Left ventricle myocardium inferior (tissue), 1 donor: ENCODE measurements at regions not wholly inside any gene's neighbourhood (a gene's known extent, or its start where the extent isn't known, plus 50 kb on each side); places are given as distances from the start of the nearest gene placed in this dataset.
A peak's percentile ranks its signal among the peaks of the same experiment; 100 is the strongest.
"Not testable (repeated sequence)": the region's sequence is repeated elsewhere in the genome, so short reads cannot be mapped to it uniquely, and the experiment has no call there.

ENCODE experiments used
- DNase-seq: peaks from one replicate; pipeline ENCODE4 v3.0.0-alpha.2; 2020
- H3K27ac ChIP-seq: fragments of 200-600 bp; replicated peaks from 2 replicates; pipeline ENCODE4 v1.8.0; 2021
- H3K27me3 ChIP-seq: fragments of 200-600 bp; 2 replicates; pipeline ENCODE4 v1.8.0; 2021; ENCODE audit warnings: low read depth
- H3K36me3 ChIP-seq: fragments of 200-600 bp; 2 replicates; pipeline ENCODE4 v1.8.0; 2021
- H3K4me1 ChIP-seq: fragments of 200-600 bp; 2 replicates; pipeline ENCODE4 v1.8.0; 2021
- H3K4me3 ChIP-seq: fragments of 200-600 bp; 2 replicates; pipeline ENCODE4 v1.8.0; 2021; ENCODE audit warnings: mild to moderate bottlenecking, moderate library complexity
- H3K9me3 ChIP-seq: fragments of 200-600 bp; replicated peaks from 2 replicates; pipeline ENCODE4 v1.8.0; 2021
- CTCF ChIP-seq: fragments of 200-600 bp; IDR thresholded peaks from 2 replicates; pipeline ENCODE4 v1.8.0; 2021; ENCODE audit warnings: antibody characterized with exemption, mild to moderate bottlenecking, borderline replicate concordance
- intact Hi-C: fragments of 100-400 bp; cut with micrococcal nuclease; formaldehyde crosslinking; loops from one replicate; pipeline ENCODE4 v1.11.0; 2022
- donor health status: DM: no; HTN: yes; CAD: no; lungs with severe emphysema.

GRCh38 chr7:140261522-140261921, 84.7 kb upstream of the KDM7A start:
- no peaks in the 10 kb centered on the region for H3K27me3 ChIP-seq
- no peak overlapping the region for H3K4me3 ChIP-seq
- intact Hi-C loops = no loop called here
- H3K36me3 ChIP-seq = no peaks in the 10 kb centered on the region
- peak overlapping the region; percentile 66 for H3K27ac ChIP-seq
- DNase-seq = no peak
- TF ChIP-seq CTCF = no peak
- peaks cover 8% of the 10 kb centered on the region for H3K4me1 ChIP-seq
- H3K9me3 ChIP-seq = peaks cover 7% of the 10 kb centered on the region

- DNase-seq = no peak
- H3K9me3 ChIP-seq = peaks cover 7% of the 10 kb centered on the region
- no peak for TF ChIP-seq CTCF
- H3K27ac ChIP-seq = peak overlapping the region; percentile 66
- H3K4me3 ChIP-seq = peak overlapping the region; percentile 12
- no peaks in the 10 kb centered on the region for H3K27me3 ChIP-seq
- intact Hi-C loops = no loop called here
- H3K36me3 ChIP-seq = no peaks in the 10 kb centered on the region
- H3K4me1 ChIP-seq = peaks cover 8% of the 10 kb centered on the region
These were observed 84.3 kb upstream of the KDM7A start for GRCh38 chr7:140261105-140261486.

- H3K36me3 ChIP-seq = no peaks in the 10 kb centered on the region
- peaks cover 8% of the 10 kb centered on the region for H3K4me1 ChIP-seq
- intact Hi-C loops = no loop called here
- DNase-seq = no peak
- no peak for TF ChIP-seq CTCF
- no peaks in the 10 kb centered on the region for H3K27me3 ChIP-seq
- peaks cover 7% of the 10 kb centered on the region for H3K9me3 ChIP-seq
- H3K4me3 ChIP-seq = peak overlapping the region; percentile 46
- H3K27ac ChIP-seq = peak overlapping the region; percentile 66
These were observed 83.7 kb upstream of the KDM7A start for GRCh38 chr7:140260352-140261104.

- intact Hi-C loops, H3K36me3 ChIP-seq, H3K27me3 ChIP-seq, H3K4me1 ChIP-seq, H3K27ac ChIP-seq, DNase-seq, H3K9me3 ChIP-seq, H3K4me3 ChIP-seq: not testable (repeated sequence)
These were observed 80.5 kb upstream of the KDM7A start for GRCh38 chr7:140257278-140257677.

GRCh38 chr7:140254976-140255375, 78.2 kb upstream of the KDM7A start:
- H3K27me3 ChIP-seq, intact Hi-C loops, DNase-seq, H3K36me3 ChIP-seq, H3K27ac ChIP-seq, H3K9me3 ChIP-seq, H3K4me1 ChIP-seq, H3K4me3 ChIP-seq: not testable (repeated sequence)

GRCh38 chr7:140249036-140249806, 72.4 kb upstream of the KDM7A start:
- intact Hi-C loops = no loop called here
- no peak overlapping the region for H3K4me3 ChIP-seq
- TF ChIP-seq CTCF = no peak
- no peaks in the 10 kb centered on the region for H3K4me1 ChIP-seq
- no peak overlapping the region for H3K27ac ChIP-seq
- no peak for DNase-seq
- H3K9me3 ChIP-seq = no peaks in the 10 kb centered on the region
- H3K27me3 ChIP-seq = no peaks in the 10 kb centered on the region
- H3K36me3 ChIP-seq = no peaks in the 10 kb centered on the region
